ENCODE measurements at regions not wholly inside any gene's neighbourhood (a gene's known extent, or its start where the extent isn't known, plus 50 kb on each side); places are given as distances from the start of the nearest gene placed in this dataset.

DNA sequence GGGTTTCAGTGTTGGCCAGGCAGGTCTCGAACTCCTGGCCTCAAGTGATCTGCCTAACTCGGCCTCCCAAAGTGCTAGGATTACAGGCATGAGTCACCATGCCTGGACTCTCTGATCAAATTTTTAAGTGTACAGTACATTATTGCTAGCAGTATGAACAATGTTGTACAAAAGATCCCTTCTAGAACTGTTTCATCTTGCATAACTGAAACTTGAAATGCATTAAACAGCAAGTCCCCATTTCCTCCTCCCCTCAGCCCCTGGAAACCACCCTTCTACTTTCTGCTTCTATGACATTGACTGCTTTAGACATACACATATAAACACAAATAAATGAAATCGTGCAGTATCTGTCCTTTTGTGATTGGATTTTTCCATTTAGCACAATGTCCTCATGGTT, 463.4 kb downstream of the PTPRC start:
- CTCF ChIA-PET: interaction anchor here (3.6 kb wide), 1 partner anchor 11 kb away, joined by 9 read pairs; no protein-coding TSS in a partner anchor
- Mint-ChIP-seq H3K27ac (no peak overlapping the region), H3K9me3 (peaks cover 12% of the 10 kb centered on the region), H3K4me3 (no peak overlapping the region), H3K4me1 (ENCODE audit: low read depth) (peaks cover 4% of the 10 kb centered on the region), H3K27me3 (ENCODE audit: low read depth) (no peaks in the 10 kb centered on the region), H3K36me3 (ENCODE audit: low read depth) (no peaks in the 10 kb centered on the region)
- intact Hi-C loops (cut with micrococcal nuclease): loop anchor here (1.0 kb wide), 1 partner anchor 11 kb away; no protein-coding TSS in a partner anchor
- peak; percentile 14 for DNase-seq

DNA sequence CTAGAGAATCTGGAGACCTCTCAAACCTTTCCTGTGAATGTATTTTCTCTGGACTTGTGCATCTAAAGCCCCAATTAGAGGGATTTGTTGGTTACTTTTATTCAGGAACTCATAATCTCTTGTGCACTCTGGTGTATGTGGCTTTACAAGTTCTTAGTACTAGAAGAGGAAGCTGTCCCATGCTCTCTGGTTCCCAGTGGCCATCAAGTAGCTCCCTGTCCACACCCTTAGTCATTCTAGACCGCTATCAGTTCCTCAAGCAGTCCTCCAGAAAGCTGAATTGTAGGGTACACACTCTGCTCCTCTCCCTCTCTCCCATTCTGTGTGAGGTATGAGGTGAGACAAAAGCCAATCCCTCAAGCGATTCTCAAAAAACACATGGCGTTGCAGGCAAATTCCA, 470.3 kb downstream of the PTPRC start:
- CTCF ChIA-PET: interaction anchor here (0.7 to 1.6 kb wide), 2 partner anchors 34 to 217 kb away, joined by 3 read pairs; no protein-coding TSS in a partner anchor
- intact Hi-C loops (cut with micrococcal nuclease): no loop called here
- no peak for DNase-seq
- Mint-ChIP-seq H3K4me1 (ENCODE audit: low read depth) (no peaks in the 10 kb centered on the region), H3K36me3 (ENCODE audit: low read depth) (no peaks in the 10 kb centered on the region), H3K27ac (no peak overlapping the region), H3K27me3 (ENCODE audit: low read depth) (no peaks in the 10 kb centered on the region), H3K9me3 (peaks cover 14% of the 10 kb centered on the region), H3K4me3 (no peak overlapping the region)

DNA sequence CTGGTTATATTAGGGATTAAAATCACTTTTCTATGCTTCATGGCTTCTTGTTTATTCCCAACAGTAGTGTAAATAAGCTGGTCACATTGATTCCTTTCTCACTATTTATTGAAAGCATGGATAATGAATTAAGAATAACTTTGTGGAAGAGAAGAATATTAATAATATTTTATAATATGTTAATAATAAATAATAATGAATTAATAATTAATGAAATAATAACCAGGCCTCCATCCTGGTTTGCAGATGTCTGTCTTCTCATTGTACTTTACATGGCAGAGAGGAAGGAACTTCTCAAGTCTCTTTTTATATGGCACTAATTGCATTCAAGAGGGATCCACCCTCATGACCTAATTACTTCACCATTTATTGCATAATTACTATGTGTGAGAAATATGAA, 473.5 kb downstream of the PTPRC start:
- CTCF ChIA-PET: interaction anchor here (0.6 to 3.1 kb wide), 23 partner anchors 11 to 348 kb away, joined by 3 to 25 read pairs (median 5); no protein-coding TSS in a partner anchor
- intact Hi-C loops (cut with micrococcal nuclease): loop anchor here (2.0 to 10.0 kb wide), 5 partner anchors 205 to 590 kb away; no protein-coding TSS in a partner anchor
- no peak for DNase-seq
- Mint-ChIP-seq H3K27ac (no peak overlapping the region), H3K27me3 (ENCODE audit: low read depth) (no peaks in the 10 kb centered on the region), H3K4me3 (no peak overlapping the region), H3K4me1 (ENCODE audit: low read depth) (no peaks in the 10 kb centered on the region), H3K9me3 (peaks cover 4% of the 10 kb centered on the region), H3K36me3 (ENCODE audit: low read depth) (no peaks in the 10 kb centered on the region)

DNA sequence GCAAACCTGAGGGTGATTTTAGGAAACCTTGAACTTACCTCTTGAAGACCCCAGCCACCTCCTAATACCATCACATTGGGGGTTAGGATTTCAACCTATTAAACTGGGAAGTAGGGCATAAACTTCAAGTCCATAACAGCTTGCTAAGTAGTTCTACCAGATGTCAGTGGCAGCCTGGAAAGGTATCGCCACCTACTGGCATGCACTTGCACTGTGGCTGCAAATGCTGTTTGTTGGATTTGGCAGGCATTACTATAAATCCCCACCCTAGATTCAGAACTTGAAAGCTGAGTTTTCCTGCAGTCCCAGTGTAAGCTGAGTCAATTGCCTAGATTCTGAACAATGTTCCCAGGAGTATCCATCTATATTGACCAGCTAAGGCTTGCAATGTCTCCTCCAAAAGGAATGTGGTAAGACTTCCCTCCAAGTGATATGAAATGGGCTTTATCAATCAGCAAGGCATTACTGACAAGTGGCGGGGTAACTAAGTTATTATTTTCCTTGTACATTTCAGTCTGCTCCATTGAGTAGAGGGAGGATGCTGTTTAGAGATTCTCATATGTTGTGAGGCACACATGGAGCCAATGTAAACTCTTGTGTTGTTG, 474.5 kb downstream of the PTPRC start:
- H3K27me3 Mint-ChIP-seq (ENCODE audit: low read depth): no peaks in the 10 kb centered on the region
- CTCF ChIA-PET: interaction anchor here (0.6 to 3.1 kb wide), 29 partner anchors 10 to 383 kb away, joined by 3 to 25 read pairs (median 4); no protein-coding TSS in a partner anchor
- intact Hi-C loops (cut with micrococcal nuclease): loop anchor here (1.0 to 10.0 kb wide), 8 partner anchors 130 to 591 kb away; no protein-coding TSS in a partner anchor
- H3K4me1 Mint-ChIP-seq (ENCODE audit: low read depth): no peaks in the 10 kb centered on the region
- no peak overlapping the region for H3K27ac Mint-ChIP-seq
- no peaks in the 10 kb centered on the region for H3K36me3 Mint-ChIP-seq (ENCODE audit: low read depth)
- H3K9me3 Mint-ChIP-seq: no peaks in the 10 kb centered on the region
- DNase-seq: peak; percentile 87
- H3K4me3 Mint-ChIP-seq: no peak overlapping the region

DNA sequence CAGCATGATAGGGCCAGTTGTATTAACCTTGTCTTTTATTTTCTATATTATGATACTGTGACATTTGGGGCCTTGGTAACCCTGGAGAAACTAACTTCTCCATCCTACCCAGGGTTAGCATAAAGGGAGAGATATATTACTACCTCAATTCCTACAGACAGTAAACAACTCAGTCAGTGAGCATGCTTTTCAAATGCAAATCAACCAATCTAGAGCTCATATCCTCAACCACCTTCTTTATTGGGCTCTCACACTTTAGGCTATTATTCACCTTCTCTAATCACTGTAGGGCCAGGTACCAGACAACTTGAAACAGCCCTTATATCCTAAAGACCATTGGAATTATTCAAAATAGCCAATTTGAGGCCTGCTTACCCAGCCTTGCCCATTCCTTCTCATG, 477.6 kb downstream of the PTPRC start:
- CTCF ChIA-PET: no interaction called here
- no peaks in the 10 kb centered on the region for H3K9me3 Mint-ChIP-seq
- H3K36me3 Mint-ChIP-seq (ENCODE audit: low read depth): no peaks in the 10 kb centered on the region
- no peak overlapping the region for H3K4me3 Mint-ChIP-seq
- no peak for DNase-seq
- H3K27ac Mint-ChIP-seq: no peak overlapping the region
- H3K4me1 Mint-ChIP-seq (ENCODE audit: low read depth): no peaks in the 10 kb centered on the region
- intact Hi-C loops (cut with micrococcal nuclease): loop anchor here (10.0 kb wide), 1 partner anchor 512 kb away; no protein-coding TSS in a partner anchor
- H3K27me3 Mint-ChIP-seq (ENCODE audit: low read depth): no peaks in the 10 kb centered on the region

DNA sequence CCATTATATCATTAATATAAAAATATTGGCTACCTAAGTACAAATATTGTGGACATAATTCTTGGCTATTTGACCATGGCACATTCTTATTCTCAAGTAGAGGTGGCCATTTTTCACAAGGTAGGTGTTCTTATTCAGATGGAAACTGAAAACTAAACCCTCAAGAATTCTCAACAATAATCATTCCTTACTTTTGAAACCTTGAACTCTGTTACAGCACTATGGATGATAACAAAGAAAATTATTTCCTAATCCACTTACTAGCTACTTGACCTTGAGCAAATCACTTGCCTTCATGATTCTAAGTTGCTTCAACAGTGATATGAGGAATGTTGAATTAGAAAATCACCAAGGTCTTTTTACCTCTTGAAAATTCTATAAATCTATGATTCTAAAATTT, 482.2 kb downstream of the PTPRC start:
- no peak for DNase-seq
- intact Hi-C loops (cut with micrococcal nuclease): no loop called here
- no peaks in the 10 kb centered on the region for H3K27me3 Mint-ChIP-seq (ENCODE audit: low read depth)

DNA sequence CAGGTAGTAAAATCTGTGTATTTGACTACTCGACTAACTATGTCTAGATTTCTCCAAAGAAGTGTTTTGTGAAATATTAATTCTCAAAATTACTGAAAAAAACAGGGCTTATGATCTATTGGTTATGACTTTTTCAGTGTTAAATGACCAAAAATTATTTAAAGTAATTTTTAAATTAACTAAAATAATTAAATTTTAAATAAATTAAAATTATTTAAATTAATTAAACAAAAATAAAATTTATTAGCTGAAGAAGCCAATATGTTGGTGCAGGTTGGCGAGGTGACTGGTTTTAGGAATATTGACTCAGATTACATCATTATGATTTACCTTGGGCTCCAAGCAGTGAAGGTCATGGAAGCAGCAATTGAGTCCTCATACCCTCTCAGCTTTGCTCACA, 483.2 kb downstream of the PTPRC start:
- Mint-ChIP-seq H3K9me3 (no peaks in the 10 kb centered on the region), H3K4me1 (ENCODE audit: low read depth) (peaks cover 4% of the 10 kb centered on the region), H3K27me3 (ENCODE audit: low read depth) (no peaks in the 10 kb centered on the region), H3K36me3 (ENCODE audit: low read depth) (no peaks in the 10 kb centered on the region), H3K4me3 (no peak overlapping the region), H3K27ac (no peak overlapping the region)
- CTCF ChIA-PET: no interaction called here
- no peak for DNase-seq
- intact Hi-C loops (cut with micrococcal nuclease): no loop called here

More for the DNA sequence above, 482.2 kb downstream of the PTPRC start:
- Mint-ChIP-seq H3K4me1 (ENCODE audit: low read depth) (peaks cover 4% of the 10 kb centered on the region), H3K9me3 (no peaks in the 10 kb centered on the region), H3K4me3 (no peak overlapping the region), H3K27ac (no peak overlapping the region), H3K36me3 (ENCODE audit: low read depth) (no peaks in the 10 kb centered on the region)
- CTCF ChIA-PET: no interaction called here

DNA sequence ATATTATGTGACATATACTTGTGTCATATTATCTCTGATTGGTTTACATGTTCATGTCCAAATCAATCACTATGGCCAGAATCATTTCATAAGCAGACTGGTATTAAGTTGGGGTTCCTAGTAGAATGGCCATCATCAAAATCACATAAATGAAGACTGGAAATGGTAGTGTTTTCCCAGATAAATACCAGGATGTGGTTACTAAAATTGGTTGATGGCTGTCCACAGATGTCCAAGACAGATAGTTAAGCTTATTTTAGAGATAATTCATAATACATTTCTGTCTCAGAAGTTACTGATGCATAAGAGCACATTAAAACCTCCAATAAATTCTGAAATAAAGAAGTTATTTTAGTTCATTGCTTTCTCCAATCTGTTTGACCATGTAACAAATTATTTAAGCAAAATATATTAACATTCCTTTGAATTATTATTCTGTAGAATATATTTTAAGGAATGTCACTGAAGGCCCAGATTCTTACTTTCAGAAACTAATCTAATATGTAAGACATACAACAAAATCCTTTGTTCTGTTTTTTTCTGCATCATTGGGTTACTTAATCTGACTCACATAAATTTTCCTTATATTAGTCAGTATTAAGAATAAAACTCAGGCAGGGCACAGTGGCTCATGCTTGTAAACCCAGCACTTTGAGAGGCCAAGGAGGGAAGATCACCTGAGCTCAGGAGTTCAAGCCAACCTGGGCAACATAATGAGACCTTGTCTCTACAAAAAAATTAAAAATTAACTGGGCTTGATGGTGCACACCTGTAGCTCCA, 483.9 kb downstream of the PTPRC start:
- Mint-ChIP-seq H3K36me3 (ENCODE audit: low read depth) (no peaks in the 10 kb centered on the region), H3K27ac (no peak overlapping the region), H3K4me1 (ENCODE audit: low read depth) (peaks cover 4% of the 10 kb centered on the region), H3K9me3 (no peaks in the 10 kb centered on the region), H3K4me3 (no peak overlapping the region), H3K27me3 (ENCODE audit: low read depth) (no peaks in the 10 kb centered on the region)
- intact Hi-C loops (cut with micrococcal nuclease): no loop called here
- CTCF ChIA-PET: interaction anchor here (0.8 to 1.2 kb wide), 4 partner anchors 8 to 17 kb away, joined by 3 to 5 read pairs (median 3); no protein-coding TSS in a partner anchor
- no peak for DNase-seq

DNA sequence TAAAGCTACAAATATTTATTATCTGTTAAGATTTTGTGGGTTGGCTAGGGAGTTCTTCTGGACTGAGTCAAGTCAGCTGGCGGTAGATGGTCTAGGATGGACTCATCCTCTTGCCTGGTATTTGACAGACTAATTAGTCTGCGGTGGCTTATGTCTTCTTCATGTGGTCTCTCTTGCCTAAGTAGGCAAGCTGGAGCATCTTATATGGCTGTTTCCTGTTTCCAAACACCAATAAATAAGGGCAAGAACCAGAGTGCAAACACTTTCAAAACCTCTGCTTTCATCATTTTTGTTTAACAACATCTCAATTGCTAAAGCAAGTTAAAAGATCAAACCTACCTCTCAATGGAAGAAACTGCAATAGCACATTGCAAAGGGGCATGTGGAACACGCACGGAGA, 484.8 kb downstream of the PTPRC start:
- Mint-ChIP-seq H3K27ac (no peak overlapping the region), H3K36me3 (ENCODE audit: low read depth) (no peaks in the 10 kb centered on the region), H3K27me3 (ENCODE audit: low read depth) (no peaks in the 10 kb centered on the region), H3K4me3 (no peak overlapping the region), H3K4me1 (ENCODE audit: low read depth) (peaks cover 4% of the 10 kb centered on the region), H3K9me3 (no peaks in the 10 kb centered on the region)
- intact Hi-C loops (cut with micrococcal nuclease): no loop called here
- CTCF ChIA-PET: interaction anchor here (0.8 to 1.2 kb wide), 5 partner anchors 9 to 16 kb away, joined by 3 to 5 read pairs (median 3); no protein-coding TSS in a partner anchor
- no peak for DNase-seq

DNA sequence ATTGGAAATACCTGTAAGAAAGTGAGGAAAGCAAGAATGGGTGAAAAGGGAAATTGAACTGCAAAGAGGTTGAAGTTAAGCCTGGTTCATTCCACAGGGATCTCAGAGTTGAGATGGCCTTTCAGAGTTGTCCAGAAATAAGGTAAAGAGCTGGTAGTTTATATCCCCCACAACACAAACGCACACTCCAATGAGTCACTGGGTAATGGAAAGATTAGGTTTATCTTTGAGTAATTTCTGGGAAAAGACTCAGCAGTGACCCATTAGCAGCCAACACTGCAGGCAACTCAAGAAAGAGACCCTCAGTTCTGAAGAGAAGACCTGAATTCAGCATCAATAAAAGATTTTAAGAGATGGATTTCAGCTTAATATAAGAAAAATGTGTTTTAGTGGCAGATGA, 485.5 kb downstream of the PTPRC start:
- H3K4me1 Mint-ChIP-seq (ENCODE audit: low read depth): peaks cover 4% of the 10 kb centered on the region
- CTCF ChIA-PET: interaction anchor here (1.0 to 1.3 kb wide), 2 partner anchors 12 to 118 kb away, joined by 4 read pairs; no protein-coding TSS in a partner anchor
- no peak for DNase-seq
- intact Hi-C loops (cut with micrococcal nuclease): no loop called here
- H3K36me3 Mint-ChIP-seq (ENCODE audit: low read depth): no peaks in the 10 kb centered on the region
- H3K27ac Mint-ChIP-seq: no peak overlapping the region
- no peaks in the 10 kb centered on the region for H3K27me3 Mint-ChIP-seq (ENCODE audit: low read depth)
- H3K9me3 Mint-ChIP-seq: no peaks in the 10 kb centered on the region
- H3K4me3 Mint-ChIP-seq: no peak overlapping the region

DNA sequence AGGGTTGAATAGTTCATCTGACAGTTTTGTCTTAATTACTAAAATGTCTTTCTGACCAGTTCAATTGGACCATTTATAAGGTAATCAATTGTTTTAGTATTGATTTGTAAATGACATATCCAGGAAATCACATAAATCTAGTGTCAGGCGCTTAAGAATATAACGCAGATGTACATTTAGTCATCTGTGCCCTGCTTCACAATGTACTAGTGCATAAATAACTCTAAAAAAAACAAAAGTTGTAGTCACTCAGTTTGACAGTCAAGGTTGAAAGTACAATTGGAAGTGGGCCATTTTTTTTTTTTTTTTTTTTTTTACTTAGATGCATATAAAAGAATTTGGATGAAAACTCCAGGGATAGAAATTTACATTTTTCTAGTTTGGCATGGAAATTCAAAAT, 490.4 kb downstream of the PTPRC start:
- Mint-ChIP-seq H3K4me3 (no peak overlapping the region), H3K27me3 (ENCODE audit: low read depth) (no peaks in the 10 kb centered on the region), H3K4me1 (ENCODE audit: low read depth) (no peaks in the 10 kb centered on the region), H3K9me3 (no peaks in the 10 kb centered on the region), H3K36me3 (ENCODE audit: low read depth) (no peaks in the 10 kb centered on the region), H3K27ac (no peak overlapping the region)
- intact Hi-C loops (cut with micrococcal nuclease): no loop called here
- CTCF ChIA-PET: no interaction called here
- DNase-seq: no peak

DNA sequence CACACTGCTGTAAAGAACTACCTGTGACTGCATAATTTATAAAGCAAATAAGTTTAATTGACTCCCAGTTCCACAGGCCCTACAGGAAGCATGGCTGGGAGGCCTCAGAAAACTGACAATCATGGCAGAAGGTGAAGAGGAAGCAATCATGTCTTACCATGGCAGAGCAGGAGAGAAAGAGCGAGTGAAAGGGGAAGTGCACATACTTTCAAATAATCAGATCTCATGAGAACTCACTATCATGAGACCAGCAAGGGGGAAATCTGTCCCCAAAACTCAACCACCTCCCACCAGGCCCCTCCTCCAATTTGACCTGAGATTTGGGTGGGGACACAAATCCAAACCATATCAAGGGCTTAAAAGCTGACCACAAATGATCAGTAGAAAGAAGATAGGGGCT, 493.2 kb downstream of the PTPRC start:
- no peaks in the 10 kb centered on the region for H3K36me3 Mint-ChIP-seq (ENCODE audit: low read depth)
- DNase-seq: no peak
- CTCF ChIA-PET: interaction anchor here (0.5 to 0.9 kb wide), 3 partner anchors 9 to 1152 kb away, joined by 3 to 7 read pairs (median 3); no protein-coding TSS in a partner anchor
- no peak overlapping the region for H3K27ac Mint-ChIP-seq
- H3K9me3 Mint-ChIP-seq: no peaks in the 10 kb centered on the region
- no peak overlapping the region for H3K4me3 Mint-ChIP-seq
- H3K27me3 Mint-ChIP-seq (ENCODE audit: low read depth): no peaks in the 10 kb centered on the region
- H3K4me1 Mint-ChIP-seq (ENCODE audit: low read depth): no peaks in the 10 kb centered on the region
- intact Hi-C loops (cut with micrococcal nuclease): no loop called here
